Liver (tissue), 8 donors: ENCODE measurements at regions not wholly inside any gene's neighbourhood (a gene's known extent, or its start where the extent isn't known, plus 50 kb on each side); places are given as distances from the start of the nearest gene placed in this dataset.

Experiments used
- DNase-seq: peaks from one replicate; pipeline ENCODE4 v3.0.0-alpha.2; 2017; ENCODE audit warnings: low spot score
- H3K27ac ChIP-seq, 2 donors: one replicate each; pipeline ENCODE4 v1.7.0; 2013; ENCODE audit warnings: inconsistent platforms in 2 of 2, low read length in 2 of 2, control low read depth in 1 of 2, low read depth in 1 of 2, mild to moderate bottlenecking in 1 of 2
- H3K27me3 ChIP-seq, 4 donors: one replicate each; pipeline versions ENCODE4 v1.6.1 to v1.7.0; 2013; ENCODE audit warnings: low read length in 3 of 4, inconsistent platforms in 1 of 4, mild to moderate bottlenecking in 1 of 4, moderate library complexity in 1 of 4; ENCODE audit not compliant: control insufficient read depth in 4 of 4, insufficient read depth in 4 of 4
- H3K36me3 ChIP-seq, 4 donors: one replicate each; pipeline versions ENCODE4 v1.6.1 to v1.7.0; 2013; ENCODE audit warnings: low read length in 3 of 4, mild to moderate bottlenecking in 3 of 4, low read depth in 1 of 4, moderate library complexity in 1 of 4; ENCODE audit not compliant: control insufficient read depth in 4 of 4, insufficient read depth in 3 of 4
- H3K4me1 ChIP-seq, 4 donors: one replicate each; pipeline versions ENCODE4 v1.6.1 to v1.7.0; 2013; ENCODE audit warnings: low read length in 3 of 4, mild to moderate bottlenecking in 3 of 4, moderate library complexity in 1 of 4; ENCODE audit not compliant: control insufficient read depth in 4 of 4, insufficient read depth in 4 of 4
- H3K4me3 ChIP-seq, 3 donors: one replicate each; pipeline versions ENCODE4 v1.6.1 to v1.7.0; 2013; ENCODE audit warnings: low read length in 3 of 3, control low read depth in 1 of 3, low read depth in 1 of 3, mild to moderate bottlenecking in 1 of 3
- H3K9ac ChIP-seq, 2 donors: one replicate each; pipeline ENCODE4 v1.7.0; 2013; ENCODE audit warnings: low read length in 2 of 2, mild to moderate bottlenecking in 2 of 2, moderate library complexity in 2 of 2, control low read depth in 1 of 2, low read depth in 1 of 2
- H3K9me3 ChIP-seq, 4 donors: one replicate each; pipeline versions ENCODE4 v1.6.1 to v1.7.0; 2013; ENCODE audit warnings: low read length in 3 of 4; ENCODE audit not compliant: control insufficient read depth in 4 of 4
- ATF3 ChIP-seq: IDR thresholded peaks from 2 replicates; pipeline ENCODE4 v1.6.1; 2016; ENCODE audit warnings: antibody characterized with exemption
- EGR1 ChIP-seq, 2 donors: IDR thresholded peaks; 2 replicates each; pipeline ENCODE4 v1.6.1; 2016 to 2018; ENCODE audit warnings: antibody characterized with exemption in 2 of 2, low read depth in 2 of 2
- FOXA1 ChIP-seq: IDR thresholded peaks from 2 replicates; pipeline ENCODE4 v1.6.1; 2016; ENCODE audit warnings: antibody characterized with exemption
- FOXA2 ChIP-seq: IDR thresholded peaks from 2 replicates; pipeline ENCODE4 v1.6.1; 2016; ENCODE audit warnings: antibody characterized with exemption
- GABPA ChIP-seq, 2 donors: IDR thresholded peaks in 1 of 2; conservative IDR thresholded peaks in 1 of 2; 2 replicates each; pipeline ENCODE4 v1.6.1; 2016; ENCODE audit warnings: antibody characterized with exemption in 2 of 2, mild to moderate bottlenecking in 1 of 2, moderate library complexity in 1 of 2
- HNF4A ChIP-seq, 2 donors: conservative IDR thresholded peaks; 2 replicates each; pipeline ENCODE4 v1.6.1; 2016; ENCODE audit warnings: antibody characterized with exemption in 2 of 2, mild to moderate bottlenecking in 2 of 2
- HNF4G ChIP-seq: IDR thresholded peaks from 2 replicates; pipeline ENCODE4 v1.6.1; 2016; ENCODE audit warnings: antibody characterized with exemption
- JUND ChIP-seq, 2 donors: IDR thresholded peaks; 2 replicates each; pipeline ENCODE4 v1.6.1; 2016; ENCODE audit warnings: antibody characterized with exemption in 2 of 2
- NR2F2 ChIP-seq: IDR thresholded peaks from 2 replicates; pipeline ENCODE4 v1.6.1; 2016; ENCODE audit warnings: antibody characterized with exemption
- RAD21 ChIP-seq, 2 donors: IDR thresholded peaks; 2 replicates each; pipeline ENCODE4 v1.6.1; 2016; ENCODE audit warnings: antibody characterized with exemption in 2 of 2, mild to moderate bottlenecking in 2 of 2
- RXRA ChIP-seq, 2 donors: IDR thresholded peaks; 2 replicates each; pipeline ENCODE4 v1.6.1; 2017 to 2018; ENCODE audit warnings: antibody characterized with exemption in 2 of 2, mild to moderate bottlenecking in 1 of 2
- SP1 ChIP-seq: IDR thresholded peaks from 2 replicates; pipeline ENCODE4 v1.6.1; 2018; ENCODE audit warnings: antibody characterized with exemption, mild to moderate bottlenecking
- TAF1 ChIP-seq: conservative IDR thresholded peaks from 2 replicates; pipeline ENCODE4 v1.6.1; 2016; ENCODE audit warnings: antibody characterized with exemption, mild to moderate bottlenecking
- YY1 ChIP-seq: IDR thresholded peaks from 2 replicates; pipeline ENCODE4 v1.6.1; 2016; ENCODE audit warnings: antibody characterized with exemption, mild to moderate bottlenecking
- whole genome bisulfite sequencing: extraction: QIAGEN DNeasy Blood & Tissue Kit; methylation state at CpG from one replicate; pipeline ENCODE4 v1.1.7; 2013; 5-methylcytosine and 5-hydroxymethylcytosine counted together
- TF ChIP-seq, protein P1 (sequence below): IDR thresholded peaks from 2 replicates; pipeline ENCODE4 v1.6.1; 2016; ENCODE audit warnings: antibody characterized with exemption
- TF ChIP-seq, protein P2 (sequence below): fragments of 150-350 bp; IDR thresholded peaks from 2 replicates; pipeline ENCODE4 v1.5.1; 2017; ENCODE audit warnings: improper control_type of control experiment, low read depth, low read length; ENCODE audit not compliant: missing input control
- TF ChIP-seq, protein P3 (sequence below): IDR thresholded peaks from 2 replicates; pipeline ENCODE4 v1.6.1; 2016; ENCODE audit warnings: antibody characterized with exemption
- TF ChIP-seq, protein P4 (sequence below): IDR thresholded peaks from 2 replicates; pipeline ENCODE4 v1.6.1; 2016; ENCODE audit warnings: antibody characterized with exemption, mild to moderate bottlenecking
- donor health status: healthy.
- donor health status: healthy.
- donor health status: healthy.
- donor health status: healthy.
- donor health status: healthy.

- TF ChIP-seq FOXA1 (no peak), RAD21 (IDR thresholded peaks at IDR 0.05) (no peak), GABPA (IDR thresholded peaks at IDR 0.05 in 1 of 2, conservative IDR thresholded peaks at IDR 0.05 in 1 of 2) (no peak), RXRA (IDR thresholded peaks at IDR 0.05) (no peak), HNF4G (no peak), FOXA2 (no peak), SP1 (no peak), TAF1 (no peak), JUND (IDR thresholded peaks at IDR 0.05) (no peak), YY1 (no peak), HNF4A (conservative IDR thresholded peaks at IDR 0.05) (no peak), EGR1 (IDR thresholded peaks at IDR 0.05; ENCODE audit: low read depth in 2 of 2) (no peak), NR2F2 (no peak)
- TF ChIP-seq, protein P1, sequence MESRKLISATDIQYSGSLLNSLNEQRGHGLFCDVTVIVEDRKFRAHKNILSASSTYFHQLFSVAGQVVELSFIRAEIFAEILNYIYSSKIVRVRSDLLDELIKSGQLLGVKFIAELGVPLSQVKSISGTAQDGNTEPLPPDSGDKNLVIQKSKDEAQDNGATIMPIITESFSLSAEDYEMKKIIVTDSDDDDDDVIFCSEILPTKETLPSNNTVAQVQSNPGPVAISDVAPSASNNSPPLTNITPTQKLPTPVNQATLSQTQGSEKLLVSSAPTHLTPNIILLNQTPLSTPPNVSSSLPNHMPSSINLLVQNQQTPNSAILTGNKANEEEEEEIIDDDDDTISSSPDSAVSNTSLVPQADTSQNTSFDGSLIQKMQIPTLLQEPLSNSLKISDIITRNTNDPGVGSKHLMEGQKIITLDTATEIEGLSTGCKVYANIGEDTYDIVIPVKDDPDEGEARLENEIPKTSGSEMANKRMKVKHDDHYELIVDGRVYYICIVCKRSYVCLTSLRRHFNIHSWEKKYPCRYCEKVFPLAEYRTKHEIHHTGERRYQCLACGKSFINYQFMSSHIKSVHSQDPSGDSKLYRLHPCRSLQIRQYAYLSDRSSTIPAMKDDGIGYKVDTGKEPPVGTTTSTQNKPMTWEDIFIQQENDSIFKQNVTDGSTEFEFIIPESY = no peak
- TF ChIP-seq, protein P2, sequence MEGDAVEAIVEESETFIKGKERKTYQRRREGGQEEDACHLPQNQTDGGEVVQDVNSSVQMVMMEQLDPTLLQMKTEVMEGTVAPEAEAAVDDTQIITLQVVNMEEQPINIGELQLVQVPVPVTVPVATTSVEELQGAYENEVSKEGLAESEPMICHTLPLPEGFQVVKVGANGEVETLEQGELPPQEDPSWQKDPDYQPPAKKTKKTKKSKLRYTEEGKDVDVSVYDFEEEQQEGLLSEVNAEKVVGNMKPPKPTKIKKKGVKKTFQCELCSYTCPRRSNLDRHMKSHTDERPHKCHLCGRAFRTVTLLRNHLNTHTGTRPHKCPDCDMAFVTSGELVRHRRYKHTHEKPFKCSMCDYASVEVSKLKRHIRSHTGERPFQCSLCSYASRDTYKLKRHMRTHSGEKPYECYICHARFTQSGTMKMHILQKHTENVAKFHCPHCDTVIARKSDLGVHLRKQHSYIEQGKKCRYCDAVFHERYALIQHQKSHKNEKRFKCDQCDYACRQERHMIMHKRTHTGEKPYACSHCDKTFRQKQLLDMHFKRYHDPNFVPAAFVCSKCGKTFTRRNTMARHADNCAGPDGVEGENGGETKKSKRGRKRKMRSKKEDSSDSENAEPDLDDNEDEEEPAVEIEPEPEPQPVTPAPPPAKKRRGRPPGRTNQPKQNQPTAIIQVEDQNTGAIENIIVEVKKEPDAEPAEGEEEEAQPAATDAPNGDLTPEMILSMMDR = no peak
- TF ChIP-seq, protein P3, sequence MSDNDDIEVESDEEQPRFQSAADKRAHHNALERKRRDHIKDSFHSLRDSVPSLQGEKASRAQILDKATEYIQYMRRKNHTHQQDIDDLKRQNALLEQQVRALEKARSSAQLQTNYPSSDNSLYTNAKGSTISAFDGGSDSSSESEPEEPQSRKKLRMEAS = no peak
- TF ChIP-seq, protein P4, sequence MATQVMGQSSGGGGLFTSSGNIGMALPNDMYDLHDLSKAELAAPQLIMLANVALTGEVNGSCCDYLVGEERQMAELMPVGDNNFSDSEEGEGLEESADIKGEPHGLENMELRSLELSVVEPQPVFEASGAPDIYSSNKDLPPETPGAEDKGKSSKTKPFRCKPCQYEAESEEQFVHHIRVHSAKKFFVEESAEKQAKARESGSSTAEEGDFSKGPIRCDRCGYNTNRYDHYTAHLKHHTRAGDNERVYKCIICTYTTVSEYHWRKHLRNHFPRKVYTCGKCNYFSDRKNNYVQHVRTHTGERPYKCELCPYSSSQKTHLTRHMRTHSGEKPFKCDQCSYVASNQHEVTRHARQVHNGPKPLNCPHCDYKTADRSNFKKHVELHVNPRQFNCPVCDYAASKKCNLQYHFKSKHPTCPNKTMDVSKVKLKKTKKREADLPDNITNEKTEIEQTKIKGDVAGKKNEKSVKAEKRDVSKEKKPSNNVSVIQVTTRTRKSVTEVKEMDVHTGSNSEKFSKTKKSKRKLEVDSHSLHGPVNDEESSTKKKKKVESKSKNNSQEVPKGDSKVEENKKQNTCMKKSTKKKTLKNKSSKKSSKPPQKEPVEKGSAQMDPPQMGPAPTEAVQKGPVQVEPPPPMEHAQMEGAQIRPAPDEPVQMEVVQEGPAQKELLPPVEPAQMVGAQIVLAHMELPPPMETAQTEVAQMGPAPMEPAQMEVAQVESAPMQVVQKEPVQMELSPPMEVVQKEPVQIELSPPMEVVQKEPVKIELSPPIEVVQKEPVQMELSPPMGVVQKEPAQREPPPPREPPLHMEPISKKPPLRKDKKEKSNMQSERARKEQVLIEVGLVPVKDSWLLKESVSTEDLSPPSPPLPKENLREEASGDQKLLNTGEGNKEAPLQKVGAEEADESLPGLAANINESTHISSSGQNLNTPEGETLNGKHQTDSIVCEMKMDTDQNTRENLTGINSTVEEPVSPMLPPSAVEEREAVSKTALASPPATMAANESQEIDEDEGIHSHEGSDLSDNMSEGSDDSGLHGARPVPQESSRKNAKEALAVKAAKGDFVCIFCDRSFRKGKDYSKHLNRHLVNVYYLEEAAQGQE = no peak
- 59% methylated on average over 3 of the region's 3 CpGs for WGBS
- no peak for DNase-seq
- H3K27ac ChIP-seq = no peak overlapping the region
- H3K4me1 ChIP-seq = no peaks in the 10 kb centered on the region
- H3K27me3 ChIP-seq = peaks cover 0 to 2% (median 0%) of the 10 kb centered on the region in 4 donors
- no peak overlapping the region for H3K9ac ChIP-seq
- no peaks in the 10 kb centered on the region for H3K36me3 ChIP-seq
- H3K9me3 ChIP-seq = no peaks in the 10 kb centered on the region
- no peak overlapping the region for H3K4me3 ChIP-seq
These were observed 63.9 kb upstream of the USP47 start for GRCh38 chr11:11777897-11778296.

DNA sequence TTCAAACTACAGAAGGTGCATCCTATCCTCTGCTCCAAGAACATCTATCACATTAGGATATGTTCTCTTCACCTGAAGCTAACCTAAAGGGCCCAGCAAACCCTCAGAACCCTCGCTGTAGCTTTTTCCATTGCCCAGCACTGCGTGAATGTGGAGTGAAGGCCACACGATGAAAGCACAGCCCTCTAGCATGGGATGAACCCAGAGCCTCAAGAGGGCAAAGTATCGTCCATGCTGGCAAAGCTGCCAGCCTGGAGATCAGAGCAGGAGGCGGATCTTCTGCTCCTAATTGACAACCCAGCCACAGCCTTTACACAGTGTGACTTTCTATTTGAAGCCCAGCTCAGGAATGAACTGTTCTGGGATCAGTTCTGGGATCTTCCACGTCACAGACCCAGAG is 65.1 kb upstream of the USP47 start:
- Histone ChIP-seq H3K4me3 (no peak overlapping the region), H3K36me3 (no peaks in the 10 kb centered on the region), H3K27me3 (no peaks in the 10 kb centered on the region), H3K9ac (no peak overlapping the region), H3K9me3 (no peaks in the 10 kb centered on the region), H3K4me1 (no peaks in the 10 kb centered on the region), H3K27ac (no peak overlapping the region)
- no peak for DNase-seq
- TF ChIP-seq SP1 = no peak
- no peak for TF ChIP-seq YY1
- TF ChIP-seq FOXA2 = no peak
- TF ChIP-seq JUND (IDR thresholded peaks at IDR 0.05) = no peak
- no peak for TF ChIP-seq HNF4A (conservative IDR thresholded peaks at IDR 0.05)
- no peak for TF ChIP-seq RXRA (IDR thresholded peaks at IDR 0.05)
- TF ChIP-seq ATF3 = no peak
- WGBS = 71% methylated on average over 6 of the region's 6 CpGs
